HG03039 (cell line): ENCODE measurements at regions not wholly inside any gene's neighbourhood (a gene's known extent, or its start where the extent isn't known, plus 50 kb on each side); places are given as distances from the start of the nearest gene placed in this dataset.

Experiments used
- ATAC-seq: cut with Tn5 transposase; IDR thresholded peaks from one replicate; pipeline ENCODE4 v1.9.1; 2021; ENCODE audit warnings: mild to moderate bottlenecking, moderate library complexity; ENCODE audit not compliant: unreplicated experiment

- no peak for ATAC-seq
Measured at GRCh38 chr9:1462626-1463308, 412.6 kb downstream of the DMRT2 start.

GRCh38 chr9:1469996-1470395 is 419.8 kb downstream of the DMRT2 start:
- ATAC-seq: peak; percentile 85

DNA sequence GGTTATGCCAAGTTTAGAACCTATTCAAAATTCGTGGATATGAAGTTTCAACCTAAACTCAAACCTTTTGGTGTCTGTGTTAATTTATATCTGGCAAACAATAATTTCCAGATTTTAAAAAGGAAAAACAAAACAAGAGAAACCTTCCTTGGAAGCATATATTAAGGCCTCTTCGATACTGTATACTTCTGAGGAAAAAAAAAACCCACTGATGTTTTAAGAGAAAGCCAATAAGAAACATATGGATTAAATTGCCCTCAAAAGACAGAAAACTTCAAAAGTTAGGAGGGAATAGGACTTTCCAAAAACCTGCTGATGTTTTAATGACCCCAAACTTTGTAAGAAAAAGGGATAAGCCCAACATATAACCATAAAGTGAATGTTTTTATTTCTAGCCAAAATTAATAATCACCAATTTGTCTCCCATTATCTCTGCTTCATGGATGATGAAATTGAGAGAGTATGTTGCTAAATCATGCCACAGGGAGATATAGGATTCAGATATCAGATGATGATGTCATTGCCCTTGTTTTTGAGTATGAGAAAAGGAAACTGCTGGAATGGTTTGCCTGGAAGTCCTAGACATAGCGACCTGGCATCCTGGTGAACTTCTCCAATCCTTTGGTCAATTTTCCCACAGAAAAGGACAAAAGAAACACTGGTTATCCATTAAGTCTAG is 423.9 kb downstream of the DMRT2 start:
- ATAC-seq: no peak

DNA sequence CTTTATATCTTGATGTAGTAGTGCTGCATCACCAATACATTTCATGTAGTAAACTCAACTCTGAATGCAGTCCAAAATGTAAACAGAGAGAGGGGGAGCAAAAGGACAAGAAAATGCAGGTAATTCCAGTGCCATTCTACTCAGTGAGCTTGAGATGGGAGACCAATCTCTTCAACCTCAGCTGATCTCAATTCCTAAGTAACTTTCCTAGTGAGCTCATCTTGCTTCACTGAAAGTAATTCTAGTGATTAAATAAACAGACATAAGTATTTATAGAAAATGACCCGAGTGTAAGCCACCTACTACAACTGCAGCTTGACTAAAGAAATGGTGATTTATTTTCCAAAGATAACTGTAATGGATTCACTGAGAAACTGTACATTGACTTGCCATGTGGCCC is 424.5 kb downstream of the DMRT2 start:
- no peak for ATAC-seq

DNA sequence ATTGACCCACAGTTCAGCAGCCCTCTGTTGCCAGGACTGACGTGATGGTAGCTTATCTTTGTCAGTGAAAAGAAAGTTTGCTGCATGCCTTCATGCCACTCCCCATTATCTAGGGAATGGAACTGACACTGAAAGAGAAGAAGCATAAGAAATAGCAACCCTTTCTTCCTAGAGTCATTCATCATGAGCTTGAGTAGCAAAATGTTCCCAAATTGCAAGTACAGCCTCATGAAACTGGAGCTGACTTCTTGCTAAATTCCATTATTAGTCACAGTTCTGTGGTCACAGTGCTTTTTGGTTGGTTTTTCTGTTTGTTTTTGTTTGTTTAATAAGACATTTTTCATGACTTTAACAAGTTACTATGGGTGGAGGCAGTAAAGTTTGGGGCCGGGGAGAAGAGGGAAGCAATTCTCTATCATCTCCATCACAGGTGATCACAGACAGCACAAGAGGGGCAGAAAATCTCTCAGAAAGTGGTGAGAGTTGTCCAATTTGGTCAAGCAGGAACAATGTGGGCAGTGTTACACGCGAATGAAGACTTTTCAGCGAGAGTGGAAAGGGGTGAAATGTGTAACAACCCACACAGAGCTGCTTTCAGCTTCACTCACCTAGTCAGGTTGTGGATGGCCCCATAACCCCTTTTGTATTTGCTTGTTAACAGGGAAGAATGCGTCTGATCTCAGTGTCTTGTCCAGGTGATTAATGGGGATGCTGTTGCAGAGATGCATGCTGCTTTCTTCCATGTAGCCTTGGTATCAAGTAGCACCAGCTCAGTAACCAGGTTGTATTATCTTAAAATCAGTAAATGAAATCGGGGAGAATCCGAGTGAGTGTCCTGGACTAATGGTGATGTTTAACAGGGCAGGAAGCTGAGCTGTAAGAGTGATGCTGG is 440.4 kb downstream of the DMRT2 start:
- peak; percentile 83 for ATAC-seq

- no peak for ATAC-seq
Measured at GRCh38 chr9:1492156-1492555, 442.0 kb downstream of the DMRT2 start.

GRCh38 chr9:1495282-1496030 is 445.3 kb downstream of the DMRT2 start:
- no peak for ATAC-seq

DNA sequence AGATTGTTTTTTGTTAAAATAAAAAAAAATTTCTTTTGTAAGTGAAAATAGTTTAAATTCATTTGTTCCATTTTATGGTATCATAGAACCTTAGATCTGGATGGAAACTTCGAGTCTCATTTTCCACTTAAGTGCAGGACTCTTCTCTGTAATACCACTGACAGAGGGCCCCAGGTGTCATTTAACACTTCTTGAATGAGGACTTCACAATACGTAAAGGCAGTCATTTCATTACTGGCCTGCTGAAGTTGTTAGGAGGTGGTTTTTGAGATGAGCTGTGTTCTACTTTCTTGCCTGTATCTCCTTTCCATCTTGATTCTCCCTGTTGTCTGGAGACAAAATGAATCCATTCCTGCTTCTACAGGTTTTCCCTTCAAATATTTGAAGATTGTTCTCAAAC is 455.3 kb downstream of the DMRT2 start:
- no peak for ATAC-seq

- ATAC-seq: no peak
Measured at GRCh38 chr9:1510712-1511111, 460.6 kb downstream of the DMRT2 start.

DNA sequence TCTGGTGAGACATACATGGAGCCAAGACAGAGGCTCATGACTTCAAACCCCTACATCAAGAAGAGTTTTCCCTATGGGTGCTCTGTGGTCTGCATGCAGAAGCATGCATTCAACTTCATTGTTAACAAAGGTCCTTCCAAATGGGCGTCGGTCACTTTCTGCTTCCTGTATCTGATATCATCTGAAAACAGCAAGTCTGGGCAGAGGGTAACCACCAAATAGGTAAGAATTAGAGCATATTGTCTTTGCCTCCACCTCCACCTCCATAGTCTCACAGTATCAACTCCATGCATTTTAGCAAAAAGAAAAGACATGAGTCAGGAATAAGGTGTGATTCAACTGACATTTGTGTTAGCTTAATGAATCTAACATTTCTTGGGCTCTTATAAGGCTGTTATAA is 462.9 kb downstream of the DMRT2 start:
- ATAC-seq: no peak

DNA sequence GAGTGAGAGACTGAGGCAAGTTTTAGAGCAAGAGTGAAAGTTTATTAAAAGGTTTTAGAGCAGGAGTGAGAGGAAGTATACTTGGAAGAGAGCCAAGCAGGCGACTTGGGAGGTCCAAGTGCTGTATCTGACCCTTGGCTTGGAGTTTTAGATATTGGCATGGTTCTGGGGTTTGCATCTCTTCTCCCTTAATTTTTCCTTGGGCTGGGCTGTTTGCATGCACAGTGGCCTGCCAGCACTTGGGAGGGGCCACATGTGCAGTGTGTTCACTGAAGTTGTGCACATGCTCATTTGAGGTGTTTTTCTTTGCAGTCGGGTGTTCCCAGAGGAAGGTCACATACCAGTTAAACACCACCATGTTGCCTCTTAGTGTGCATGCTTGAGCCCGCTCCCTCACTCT is 464.1 kb downstream of the DMRT2 start:
- ATAC-seq: no peak

DNA sequence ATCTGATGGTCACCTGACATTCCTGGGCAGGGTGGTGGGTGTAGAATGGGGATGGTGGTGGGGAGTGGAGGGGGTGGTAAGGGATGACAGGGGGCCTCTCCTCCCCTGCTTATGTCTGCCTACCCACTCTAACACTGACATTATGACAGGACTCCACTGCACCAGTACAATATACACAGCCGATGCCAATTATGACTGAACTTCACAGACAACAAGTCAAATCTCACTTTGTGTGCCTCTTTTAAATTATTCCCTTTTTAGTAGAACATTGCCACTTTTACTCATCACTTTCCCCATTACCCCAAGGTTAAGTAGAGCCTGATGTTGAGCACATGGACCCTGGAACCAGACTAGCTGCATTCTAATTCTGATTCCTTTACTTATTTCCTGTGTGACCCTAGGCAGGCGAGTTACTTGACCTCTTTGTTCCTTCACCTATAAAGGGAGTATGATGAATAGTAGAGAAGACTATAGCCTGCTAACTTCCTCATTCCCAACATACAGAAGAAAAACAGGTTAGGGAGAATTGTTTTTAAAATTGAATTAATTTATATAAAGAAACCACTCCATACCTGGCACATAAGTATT is 464.7 kb downstream of the DMRT2 start:
- no peak for ATAC-seq

DNA sequence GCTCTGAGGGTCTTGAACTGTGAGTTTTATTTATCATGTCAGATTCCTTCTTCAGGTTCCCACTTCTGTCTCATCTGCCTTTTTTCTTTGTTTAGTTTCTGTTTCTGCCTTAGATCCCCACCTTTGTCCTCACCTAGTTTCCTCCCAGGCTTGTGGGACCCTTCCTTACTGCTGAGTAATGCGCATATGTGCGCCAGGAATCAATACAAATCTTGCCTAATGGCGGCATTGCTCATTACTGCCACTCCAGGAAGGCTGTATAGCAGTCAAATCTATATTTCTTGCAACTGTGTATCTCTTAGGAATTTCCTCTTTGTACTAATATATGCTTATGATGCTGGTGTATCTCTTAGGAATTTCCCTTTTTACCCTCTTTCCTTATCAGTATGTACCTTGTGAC is 465.4 kb downstream of the DMRT2 start:
- ATAC-seq: no peak

DNA sequence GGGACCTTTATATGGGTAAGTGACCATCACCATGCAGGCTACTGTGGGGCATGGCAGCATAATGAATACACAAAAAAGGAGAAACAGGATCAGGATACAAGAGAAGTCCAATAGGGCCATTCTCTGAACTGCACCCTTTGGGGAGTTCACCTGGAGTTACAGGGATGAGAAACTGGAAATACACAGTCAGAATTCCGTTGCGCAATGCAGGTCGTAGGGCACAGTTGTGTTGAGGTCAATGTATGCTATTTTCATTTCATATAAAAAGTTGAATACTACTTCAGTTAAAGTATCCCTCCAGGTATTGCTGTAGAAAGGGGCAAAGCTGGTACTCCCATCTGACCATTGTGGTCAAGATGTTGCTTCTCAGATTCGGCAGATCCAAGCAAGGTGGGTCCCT is 471.4 kb downstream of the DMRT2 start:
- ATAC-seq: no peak

DNA sequence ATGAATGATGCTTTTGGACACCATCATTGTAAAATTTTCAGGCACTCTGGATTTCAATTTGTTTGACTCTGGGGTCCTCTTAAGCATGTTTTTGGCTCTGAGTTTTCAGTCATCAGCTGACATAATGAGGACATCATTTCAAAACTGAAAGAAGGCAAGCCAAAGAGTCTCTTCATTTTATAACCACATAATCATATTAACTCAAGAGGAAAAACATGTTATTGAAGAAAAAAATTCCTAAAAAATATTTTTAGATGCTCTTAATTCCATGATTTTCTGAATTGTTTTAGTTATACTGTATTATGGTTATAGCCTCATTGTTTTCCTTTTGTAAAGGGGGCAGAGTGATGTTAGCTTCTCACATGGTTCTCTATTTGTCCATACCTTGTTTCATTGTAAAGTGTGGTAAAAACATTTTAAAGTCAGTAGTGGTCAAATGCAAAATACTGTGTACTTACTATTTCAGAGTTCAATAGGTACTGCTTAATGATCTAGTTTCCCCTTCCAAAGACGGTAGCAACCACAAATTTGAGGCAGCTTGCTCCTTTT is 472.1 kb downstream of the DMRT2 start:
- peak; percentile 65 for ATAC-seq

DNA sequence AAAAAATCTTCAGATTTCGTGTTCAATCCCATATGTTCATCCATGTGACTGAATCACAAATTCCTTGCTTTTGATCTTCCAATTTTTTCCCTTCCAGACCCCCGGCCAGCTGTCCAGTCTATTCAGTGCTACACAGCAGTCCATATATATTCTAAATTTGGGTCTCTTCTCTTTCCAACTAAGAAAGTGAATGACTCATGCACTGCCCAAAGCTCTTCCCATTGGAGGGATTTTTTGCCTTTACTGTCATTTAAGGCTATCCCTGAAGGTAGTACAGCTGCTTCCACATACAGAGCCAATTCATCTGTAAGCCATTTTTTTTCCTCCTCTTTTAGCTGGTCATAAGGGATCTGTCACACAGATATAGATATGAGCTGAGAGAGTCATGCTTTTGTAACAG is 478.3 kb downstream of the DMRT2 start:
- no peak for ATAC-seq

GRCh38 chr9:1530696-1531095 is 480.5 kb downstream of the DMRT2 start:
- no peak for ATAC-seq

- ATAC-seq: no peak
Measured at GRCh38 chr9:1531424-1531823, 481.3 kb downstream of the DMRT2 start.

GRCh38 chr9:1532171-1532570 is 482.0 kb downstream of the DMRT2 start:
- ATAC-seq: no peak

DNA sequence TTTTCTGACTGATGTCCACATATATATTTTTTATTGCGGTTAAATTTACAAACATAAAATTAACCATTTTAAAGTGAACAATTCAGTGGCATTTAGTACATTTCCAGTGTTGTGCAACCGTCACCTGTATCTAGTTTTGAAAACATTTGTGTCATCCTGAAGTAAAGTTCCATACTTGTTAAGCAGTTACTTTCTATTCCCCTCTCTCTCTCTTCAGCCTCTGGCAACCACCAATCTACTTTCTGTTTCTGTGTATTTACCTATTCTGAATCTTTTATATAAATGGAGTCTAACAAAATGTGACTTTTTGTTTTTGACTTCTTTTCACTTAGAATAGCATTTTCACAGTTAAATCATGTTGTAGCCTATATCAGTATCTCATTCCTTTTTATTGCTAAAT is 480.1 kb upstream of the SMARCA2 start:
- no peak for ATAC-seq
